Neuronal stem cell (in vitro differentiated cells): ENCODE measurements at regions not wholly inside any gene's neighbourhood (a gene's known extent, or its start where the extent isn't known, plus 50 kb on each side); places are given as distances from the start of the nearest gene placed in this dataset.

Experiments used
- DNase-seq: peaks from one replicate; pipeline ENCODE4 v3.0.0-alpha.2; 2013; ENCODE audit warnings: low spot score
- H2AFZ ChIP-seq: one replicate; pipeline ENCODE4 v1.6.1; 2013; ENCODE audit warnings: mild to moderate bottlenecking, low read length, inconsistent platforms
- H2AK5ac ChIP-seq: 2 replicates; pipeline ENCODE4 v1.6.1; 2013; ENCODE audit warnings: low read depth, mild to moderate bottlenecking, inconsistent platforms, low read length, moderate library complexity, mixed read lengths
- H2BK120ac ChIP-seq: 2 replicates; pipeline ENCODE4 v1.6.1; 2013; ENCODE audit warnings: low read depth, mild to moderate bottlenecking, inconsistent platforms, low read length, moderate library complexity, mixed read lengths
- H2BK12ac ChIP-seq: one replicate; pipeline ENCODE4 v1.6.1; 2013; ENCODE audit warnings: low read length, inconsistent platforms
- H2BK15ac ChIP-seq: 2 replicates; pipeline ENCODE4 v1.6.1; 2013; ENCODE audit warnings: mild to moderate bottlenecking, low read length, inconsistent platforms, mixed read lengths
- H2BK5ac ChIP-seq: one replicate; pipeline ENCODE4 v1.6.1; 2013; ENCODE audit warnings: inconsistent platforms, mild to moderate bottlenecking, low read length, moderate library complexity
- H3K14ac ChIP-seq: one replicate; pipeline ENCODE4 v1.6.1; 2013; ENCODE audit warnings: low read length, inconsistent platforms
- H3K18ac ChIP-seq: 2 replicates; pipeline ENCODE4 v1.6.1; 2013; ENCODE audit warnings: low read length, inconsistent platforms
- H3K23ac ChIP-seq: 2 replicates; pipeline ENCODE4 v1.6.1; 2013; ENCODE audit warnings: low read depth, mild to moderate bottlenecking, mixed read lengths, low read length, inconsistent platforms; ENCODE audit not compliant: poor library complexity
- H3K27ac ChIP-seq: replicated peaks from 3 replicates; pipeline ENCODE4 v1.5.1; 2013; ENCODE audit warnings: low read length, inconsistent platforms
- H3K27me3 ChIP-seq, 3 experiments: 2 replicates each; pipeline ENCODE4 v1.6.1; 2013; ENCODE audit warnings: low read length in 3 of 3, mild to moderate bottlenecking in 2 of 3, inconsistent platforms in 1 of 3, low read depth in 1 of 3, mixed read lengths in 1 of 3, moderate library complexity in 1 of 3; ENCODE audit not compliant: control insufficient read depth in 3 of 3, insufficient read depth in 3 of 3
- H3K36me3 ChIP-seq, 2 donors: replicated peaks in 1 of 2; 2 replicates each; pipeline ENCODE4 v1.6.1; 2013; ENCODE audit warnings: low read length in 2 of 2; ENCODE audit not compliant: control insufficient read depth in 2 of 2, insufficient read depth in 2 of 2
- H3K4ac ChIP-seq: 2 replicates; pipeline ENCODE4 v1.6.1; 2013; ENCODE audit warnings: inconsistent platforms, mild to moderate bottlenecking, low read length, moderate library complexity
- H3K4me1 ChIP-seq, 2 donors: 1 replicate in 1 of 2; 2 replicates in 1 of 2; pipeline ENCODE4 v1.6.1; 2013; ENCODE audit warnings: low read length in 2 of 2, low read depth in 1 of 2; ENCODE audit not compliant: control insufficient read depth in 2 of 2, insufficient read depth in 1 of 2
- H3K4me2 ChIP-seq: one replicate; pipeline ENCODE4 v1.6.1; 2013; ENCODE audit warnings: mild to moderate bottlenecking, low read length, inconsistent platforms; ENCODE audit not compliant: insufficient read depth, poor library complexity, severe bottlenecking
- H3K4me3 ChIP-seq, 2 donors: 2 replicates each; pipeline ENCODE4 v1.5.1; 2013; ENCODE audit warnings: low read length in 2 of 2, mild to moderate bottlenecking in 2 of 2, inconsistent platforms in 1 of 2, moderate library complexity in 1 of 2
- H3K79me1 ChIP-seq: one replicate; pipeline ENCODE4 v1.6.1; 2013; ENCODE audit warnings: low read depth, mild to moderate bottlenecking, inconsistent platforms, low read length, moderate library complexity
- H3K9ac ChIP-seq: one replicate; pipeline ENCODE4 v1.6.1; 2013; ENCODE audit warnings: mild to moderate bottlenecking, low read depth, low read length, inconsistent platforms; ENCODE audit not compliant: poor library complexity
- H3K9me3 ChIP-seq, 2 donors: replicated peaks in 1 of 2; 2 replicates each; pipeline versions ENCODE3 to v1.6.1; 2013; ENCODE audit warnings: low read length in 2 of 2, mild to moderate bottlenecking in 2 of 2, inconsistent platforms in 1 of 2, low read depth in 1 of 2, mixed read lengths in 1 of 2, moderate library complexity in 1 of 2; ENCODE audit not compliant: control insufficient read depth in 2 of 2, insufficient read depth in 1 of 2
- H4K8ac ChIP-seq: one replicate; pipeline ENCODE4 v1.6.1; 2013; ENCODE audit warnings: low read depth, mild to moderate bottlenecking, inconsistent platforms, low read length, moderate library complexity
- H4K91ac ChIP-seq: one replicate; pipeline ENCODE4 v1.6.1; 2013; ENCODE audit warnings: low read length, low read depth, mild to moderate bottlenecking, inconsistent platforms; ENCODE audit not compliant: poor library complexity
- WGBS, 2 donors: extraction: QIAGEN DNeasy Blood & Tissue Kit; methylation state at CpG; one replicate each; pipeline ENCODE4 v1.1.7; 2013; ENCODE audit warnings: missing lambda C conversion rate in 2 of 2, mixed read lengths in 1 of 2; ENCODE audit not compliant: insufficient read length in 2 of 2, insufficient replicate concordance in 1 of 2; ENCODE audit errors: extremely low coverage in 2 of 2; 5-methylcytosine and 5-hydroxymethylcytosine counted together

GRCh38 chr20:4089756-4090487, 58.7 kb upstream of the SMOX start:
- no peak overlapping the region for H2BK120ac ChIP-seq
- no peaks in the 10 kb centered on the region for H3K27me3 ChIP-seq
- H3K4me2 ChIP-seq: no peak overlapping the region
- no peak overlapping the region for H2BK15ac ChIP-seq
- H3K79me1 ChIP-seq: no peaks in the 10 kb centered on the region
- H3K4me3 ChIP-seq: no peak overlapping the region
- peaks cover 0 to 2% of the 10 kb centered on the region in 2 donors for H3K9me3 ChIP-seq
- H2BK12ac ChIP-seq: no peak overlapping the region
- H4K8ac ChIP-seq: no peak overlapping the region
- no peak overlapping the region for H3K4ac ChIP-seq
- H3K4me1 ChIP-seq: peaks cover 0 to 2% of the 10 kb centered on the region in 2 donors
- no peak overlapping the region for H3K23ac ChIP-seq
- H3K9ac ChIP-seq: no peak overlapping the region
- no peak overlapping the region for H2AFZ ChIP-seq
- H3K36me3 ChIP-seq: no peaks in the 10 kb centered on the region
- H2BK5ac ChIP-seq: no peak overlapping the region
- H3K27ac ChIP-seq: no peak overlapping the region
- no peak overlapping the region for H4K91ac ChIP-seq
- DNase-seq: no peak
- no peak overlapping the region for H3K18ac ChIP-seq
- WGBS, 2 donors: 100% methylated on average over 3 of the region's 11 CpGs; no CpG with 5 or more reads in 1 of the 2 donors
- H3K14ac ChIP-seq: no peak overlapping the region
- H2AK5ac ChIP-seq: no peak overlapping the region

GRCh38 chr20:4088766-4089165, 59.9 kb upstream of the SMOX start:
- H3K4me2 ChIP-seq: no peak overlapping the region
- H3K9me3 ChIP-seq: peaks cover 0 to 2% of the 10 kb centered on the region in 2 donors
- no peak overlapping the region for H3K4me3 ChIP-seq
- H4K91ac ChIP-seq: no peak overlapping the region
- H3K23ac ChIP-seq: no peak overlapping the region
- H2BK5ac ChIP-seq: no peak overlapping the region
- H3K4ac ChIP-seq: no peak overlapping the region
- no peak overlapping the region for H2AK5ac ChIP-seq
- no peak overlapping the region for H2AFZ ChIP-seq
- no CpG with 5 or more reads among the region's 4 CpGs for WGBS, 2 donors
- H2BK15ac ChIP-seq: no peak overlapping the region
- H3K27me3 ChIP-seq: peaks cover 0 to 3% (median 0%) of the 10 kb centered on the region in 3 experiments
- H3K27ac ChIP-seq: no peak overlapping the region
- H3K14ac ChIP-seq: no peak overlapping the region
- DNase-seq: no peak
- H3K18ac ChIP-seq: no peak overlapping the region
- H4K8ac ChIP-seq: no peak overlapping the region
- H3K36me3 ChIP-seq: no peaks in the 10 kb centered on the region
- peaks cover 0 to 2% of the 10 kb centered on the region in 2 donors for H3K4me1 ChIP-seq
- no peak overlapping the region for H3K9ac ChIP-seq
- H2BK12ac ChIP-seq: no peak overlapping the region
- H2BK120ac ChIP-seq: no peak overlapping the region
- no peaks in the 10 kb centered on the region for H3K79me1 ChIP-seq

DNA sequence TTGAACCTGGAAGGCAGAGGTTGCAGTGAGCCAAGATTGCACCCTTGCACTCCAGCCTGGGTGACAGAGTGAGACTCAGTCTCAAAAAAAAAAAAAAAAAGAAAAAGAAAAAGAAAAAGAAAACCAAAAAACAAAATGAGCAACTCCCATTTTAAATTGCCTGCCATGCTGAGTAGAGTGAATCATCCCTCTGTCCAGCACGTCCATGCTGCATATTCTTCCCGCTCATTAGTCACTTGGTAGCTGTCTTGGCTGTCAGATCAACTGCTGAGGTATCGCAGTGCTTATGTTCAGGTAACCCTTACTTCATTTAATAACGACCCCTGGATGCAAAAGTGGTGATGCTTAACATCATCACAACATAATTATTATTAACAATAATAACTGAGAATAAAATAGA, 60.7 kb upstream of the SMOX start:
- no peak overlapping the region for H2BK12ac ChIP-seq
- no CpG with 5 or more reads among the region's 4 CpGs for WGBS, 2 donors
- H3K4me3 ChIP-seq: no peak overlapping the region
- no peaks in the 10 kb centered on the region for H3K36me3 ChIP-seq
- H3K4me1 ChIP-seq: peaks cover 2 to 6% of the 10 kb centered on the region in 2 donors
- no peak overlapping the region for H3K14ac ChIP-seq
- no peak overlapping the region for H3K18ac ChIP-seq
- no peak overlapping the region for H2AK5ac ChIP-seq
- no peak overlapping the region for H3K4me2 ChIP-seq
- no peak overlapping the region for H3K9ac ChIP-seq
- H2BK120ac ChIP-seq: no peak overlapping the region
- H3K27ac ChIP-seq: no peak overlapping the region
- no peak for DNase-seq
- H2AFZ ChIP-seq: no peak overlapping the region
- no peak overlapping the region for H3K23ac ChIP-seq
- no peaks in the 10 kb centered on the region for H3K79me1 ChIP-seq
- H2BK15ac ChIP-seq: no peak overlapping the region
- H3K9me3 ChIP-seq: peaks cover 0 to 2% of the 10 kb centered on the region in 2 donors
- peaks cover 0 to 3% (median 0%) of the 10 kb centered on the region in 3 experiments for H3K27me3 ChIP-seq
- no peak overlapping the region for H4K91ac ChIP-seq
- no peak overlapping the region for H3K4ac ChIP-seq
- H4K8ac ChIP-seq: no peak overlapping the region
- no peak overlapping the region for H2BK5ac ChIP-seq

DNA sequence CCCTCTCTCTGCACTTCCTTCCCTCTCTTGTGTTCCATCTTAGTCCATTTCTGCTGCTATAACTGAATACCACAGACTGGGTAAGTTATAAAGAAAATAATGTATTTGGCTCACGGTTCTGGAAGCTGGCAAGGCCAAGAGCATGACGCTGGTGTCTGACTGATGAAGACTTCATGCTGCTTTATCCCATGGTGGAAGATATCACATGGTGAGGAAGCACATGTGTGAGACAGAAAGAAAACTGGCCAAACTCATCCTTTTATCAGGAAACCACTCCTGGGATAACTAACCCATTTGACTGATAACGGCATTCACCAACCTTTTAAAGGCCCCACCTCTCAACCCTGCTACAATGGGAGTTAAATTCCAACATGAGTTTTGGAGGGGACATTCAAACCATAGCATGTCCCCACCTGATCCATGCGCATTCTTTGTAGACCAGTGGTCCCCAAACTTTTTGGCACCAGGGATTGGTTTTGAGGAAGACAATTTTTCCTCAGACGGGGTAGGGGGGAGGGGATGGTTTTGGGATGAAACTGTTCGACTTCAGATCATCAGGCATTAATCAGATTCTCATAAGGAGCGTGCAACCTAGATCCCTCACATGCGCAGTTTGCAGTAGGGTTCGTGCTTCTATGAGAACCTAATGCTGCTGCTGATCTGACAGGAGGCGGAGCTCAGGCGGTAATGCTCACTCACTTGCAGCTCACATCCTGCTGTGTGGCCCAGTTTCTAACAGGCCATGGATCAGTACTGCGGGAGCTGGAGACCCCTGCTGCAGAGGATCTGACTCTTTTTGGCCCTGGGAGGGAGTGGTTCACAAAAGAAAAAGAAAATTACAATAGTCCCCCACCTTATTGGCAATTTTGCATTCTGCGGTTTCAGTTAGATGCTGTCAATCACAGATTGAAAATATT, 61.6 kb upstream of the SMOX start:
- DNase-seq: no peak
- Histone ChIP-seq H4K91ac (no peak overlapping the region), H3K18ac (no peak overlapping the region), H2BK15ac (no peak overlapping the region), H3K27ac (no peak overlapping the region), H2BK120ac (no peak overlapping the region), H3K4ac (no peak overlapping the region), H3K23ac (no peak overlapping the region), H3K79me1 (no peaks in the 10 kb centered on the region), H2BK5ac (no peak overlapping the region), H3K9ac (no peak overlapping the region), H3K36me3 (no peaks in the 10 kb centered on the region), H3K27me3 (peaks cover 0 to 3% (median 0%) of the 10 kb centered on the region in 3 experiments), H2AFZ (no peak overlapping the region), H4K8ac (no peak overlapping the region), H3K4me3 (no peak overlapping the region), H2BK12ac (no peak overlapping the region), H3K14ac (no peak overlapping the region), H3K4me2 (no peak overlapping the region), H3K4me1 (peaks cover 5 to 10% of the 10 kb centered on the region in 2 donors), H3K9me3 (peaks cover 0 to 2% of the 10 kb centered on the region in 2 donors), H2AK5ac (no peak overlapping the region)
- no CpG with 5 or more reads among the region's 13 CpGs for WGBS, 2 donors
